GM19395 (cell line): ENCODE measurements at regions not wholly inside any gene's neighbourhood (a gene's known extent, or its start where the extent isn't known, plus 50 kb on each side); places are given as distances from the start of the nearest gene placed in this dataset.
"Not testable (repeated sequence)": the region's sequence is repeated elsewhere in the genome, so short reads cannot be mapped to it uniquely, and the experiment has no call there.

Experiments
- ATAC-seq: cut with Tn5 transposase; IDR thresholded peaks from one replicate; pipeline ENCODE4 v1.9.1; 2021; ENCODE audit warnings: mild to moderate bottlenecking, moderate library complexity; ENCODE audit not compliant: unreplicated experiment

- ATAC-seq: no peak
Measured at GRCh38 chr11:109668973-109669634, 247.1 kb downstream of the C11orf87 start.

- no peak for ATAC-seq
Measured at GRCh38 chr11:109677231-109677630, 255.2 kb downstream of the C11orf87 start.

- no peak for ATAC-seq
Measured at GRCh38 chr11:109677876-109678275, 255.9 kb downstream of the C11orf87 start.

DNA sequence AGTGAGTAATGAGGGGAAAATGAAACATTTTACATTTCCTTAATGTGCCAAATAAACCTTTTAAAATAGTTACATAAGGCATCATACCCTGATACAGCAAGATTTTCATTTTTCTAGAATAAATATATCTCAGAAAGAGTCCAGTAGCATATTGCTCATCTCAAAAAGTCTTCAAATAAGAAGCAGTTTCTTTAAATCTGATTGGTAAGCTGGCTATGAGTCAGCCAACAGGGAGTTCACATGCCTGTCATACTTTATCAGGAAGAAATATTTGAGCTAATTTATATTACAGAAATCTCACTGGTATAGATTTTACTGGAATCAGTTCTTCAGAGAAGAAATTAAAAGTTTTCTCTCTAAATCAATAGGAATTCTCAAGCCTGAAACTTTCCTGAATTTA is 258.1 kb downstream of the C11orf87 start:
- ATAC-seq: no peak

DNA sequence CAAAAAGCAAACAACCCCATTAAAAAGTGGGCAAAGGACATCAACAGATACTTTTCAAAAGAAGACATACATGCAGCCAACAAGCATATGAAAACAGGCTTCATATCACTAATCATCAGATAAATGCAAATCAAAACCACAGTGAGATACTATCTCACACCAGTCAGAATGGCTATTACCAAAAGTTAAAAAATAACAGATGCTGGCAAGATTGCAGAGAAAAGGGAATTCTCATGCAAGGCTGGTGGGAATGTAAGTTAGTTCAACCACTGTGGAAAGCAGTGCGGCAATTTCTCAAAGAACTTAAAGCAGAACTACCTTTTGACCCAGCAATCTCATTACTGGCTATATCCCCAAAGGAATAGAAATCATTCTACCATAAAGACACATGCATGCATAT is 260.8 kb downstream of the C11orf87 start:
- ATAC-seq: not testable (repeated sequence)

GRCh38 chr11:109695696-109696095 is 273.7 kb downstream of the C11orf87 start:
- ATAC-seq: no peak

DNA sequence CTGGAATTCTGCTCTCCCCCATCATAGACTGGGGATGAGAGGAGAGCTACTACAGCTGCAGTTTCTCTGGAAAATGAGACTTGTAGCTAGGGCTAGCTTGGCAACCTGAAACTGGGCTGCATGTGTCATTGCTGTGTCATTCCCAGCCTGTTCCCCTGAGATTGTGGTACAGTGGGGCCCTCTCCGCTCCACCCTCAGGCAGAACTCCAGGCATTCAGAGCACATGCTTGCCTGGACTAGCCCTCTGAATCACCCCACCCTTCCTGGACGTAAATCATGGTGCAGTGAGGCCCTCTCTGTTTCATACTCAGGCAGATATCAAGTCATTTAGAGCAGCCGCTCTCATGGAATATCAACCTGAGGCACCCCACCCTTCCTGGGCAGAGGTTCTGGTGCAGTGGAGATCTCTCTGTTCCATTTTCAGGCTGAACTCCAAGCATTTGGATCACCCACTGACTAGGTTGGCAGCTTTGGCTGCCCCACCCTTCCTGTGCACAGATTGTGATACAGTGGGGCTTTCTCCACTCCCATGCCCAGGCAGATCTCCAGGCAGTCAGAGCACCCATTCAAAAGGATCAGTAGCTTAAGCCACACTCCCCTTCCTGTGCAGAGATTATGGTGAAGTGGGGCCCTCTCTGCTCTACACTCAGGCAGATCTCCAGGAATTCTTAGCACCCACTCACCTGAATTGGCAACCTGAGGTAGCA is 274.4 kb downstream of the C11orf87 start:
- ATAC-seq: no peak

DNA sequence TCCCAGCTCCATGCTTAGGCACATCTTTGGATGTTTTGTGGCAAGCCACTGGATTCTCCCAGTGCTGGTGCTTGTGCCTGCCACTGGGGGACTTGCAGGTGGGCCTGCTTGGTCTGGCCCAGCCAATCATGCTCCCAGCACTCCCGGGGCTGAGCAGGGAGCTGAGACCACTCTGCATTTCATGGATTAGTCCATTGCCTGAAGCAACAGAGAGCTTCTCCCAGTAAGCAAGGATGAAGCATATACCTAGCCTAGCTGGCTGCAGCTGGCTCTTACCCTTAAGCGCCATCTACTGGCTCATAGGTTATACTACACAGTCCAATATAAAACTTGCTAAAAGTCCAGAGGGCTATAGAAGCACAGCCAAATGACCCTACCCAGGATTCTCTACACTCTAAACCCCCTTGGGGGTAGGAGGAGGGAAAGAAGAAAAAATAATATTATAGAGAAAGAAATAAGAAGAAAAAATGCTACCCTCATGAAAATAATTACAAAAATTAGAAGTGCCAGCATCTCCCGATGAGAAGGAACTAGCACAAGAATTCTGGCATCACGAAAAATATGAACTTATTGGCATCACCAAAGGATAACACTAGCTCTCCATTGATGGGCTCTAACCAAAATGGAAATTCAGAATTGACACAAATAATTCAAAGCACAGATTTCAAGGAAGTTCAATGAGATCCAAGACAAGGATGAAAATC is 275.3 kb downstream of the C11orf87 start:
- ATAC-seq: peak; percentile 94

GRCh38 chr11:109698237-109698636 is 276.2 kb downstream of the C11orf87 start:
- no peak for ATAC-seq

DNA sequence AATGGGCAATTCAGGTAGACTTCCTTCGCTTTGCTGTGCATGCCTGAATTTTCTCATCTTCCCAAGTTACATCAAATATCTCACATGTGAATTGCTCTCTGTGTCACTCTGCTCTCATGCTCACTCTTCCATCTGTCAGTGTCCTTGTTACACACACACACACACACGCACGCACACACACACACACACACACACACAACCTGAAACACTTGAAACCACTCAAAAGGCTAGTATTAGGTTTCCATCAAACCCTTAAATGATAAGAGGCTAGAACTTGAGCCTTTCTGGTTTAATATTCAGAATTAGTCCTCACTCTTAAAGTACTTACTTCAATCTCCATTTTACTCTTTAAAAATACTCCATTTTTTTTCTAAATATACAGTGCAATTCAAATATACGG is 282.4 kb downstream of the C11orf87 start:
- ATAC-seq: no peak

DNA sequence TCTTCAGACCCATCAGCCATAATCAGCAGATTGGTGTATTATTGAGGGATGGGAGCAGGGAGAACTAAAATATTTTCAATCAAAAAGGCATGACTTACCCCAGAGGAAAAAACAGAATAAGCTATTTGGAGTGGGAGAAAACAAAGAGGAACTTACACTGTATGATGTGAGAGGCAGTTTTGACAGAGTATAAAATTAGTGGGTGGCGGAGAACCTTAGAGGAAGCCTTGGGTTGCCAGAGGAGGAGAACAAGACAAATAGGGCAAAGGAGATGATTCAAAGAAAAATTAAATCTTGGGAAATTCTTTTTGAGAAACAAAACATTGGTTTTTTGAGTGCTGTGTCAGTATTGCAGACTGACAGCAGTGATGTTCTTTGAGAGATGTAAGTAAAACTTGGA is 285.0 kb downstream of the C11orf87 start:
- no peak for ATAC-seq

GRCh38 chr11:109707411-109707810 is 285.4 kb downstream of the C11orf87 start:
- no peak for ATAC-seq

GRCh38 chr11:109708184-109708583 is 286.2 kb downstream of the C11orf87 start:
- ATAC-seq: no peak

- ATAC-seq: not testable (repeated sequence)
Measured at GRCh38 chr11:109714444-109714843, 292.5 kb downstream of the C11orf87 start.

DNA sequence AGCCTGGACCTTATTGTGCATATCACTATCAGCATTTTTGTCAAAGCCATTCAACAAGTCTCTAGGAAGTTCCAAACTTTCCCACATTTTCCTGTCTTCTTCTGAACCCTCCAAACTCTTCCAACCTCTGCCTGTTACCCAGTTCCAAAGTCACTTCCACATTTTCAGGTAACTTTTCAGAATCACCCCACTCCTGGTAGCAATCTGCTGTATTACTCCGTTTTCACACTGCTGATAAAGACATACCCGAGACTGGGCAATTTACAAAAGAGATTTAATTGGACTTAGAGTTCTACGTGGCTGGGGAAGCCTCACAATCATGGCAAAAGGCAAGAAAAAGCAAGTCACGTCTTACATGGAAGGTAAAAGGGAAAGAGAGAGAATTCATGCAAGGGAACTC is 293.4 kb downstream of the C11orf87 start:
- ATAC-seq: not testable (repeated sequence)

- ATAC-seq: no peak
Measured at GRCh38 chr11:109726061-109726460, 304.1 kb downstream of the C11orf87 start.

GRCh38 chr11:109728056-109728455 is 306.1 kb downstream of the C11orf87 start:
- ATAC-seq: no peak

GRCh38 chr11:109729761-109730160 is 307.8 kb downstream of the C11orf87 start:
- no peak for ATAC-seq

DNA sequence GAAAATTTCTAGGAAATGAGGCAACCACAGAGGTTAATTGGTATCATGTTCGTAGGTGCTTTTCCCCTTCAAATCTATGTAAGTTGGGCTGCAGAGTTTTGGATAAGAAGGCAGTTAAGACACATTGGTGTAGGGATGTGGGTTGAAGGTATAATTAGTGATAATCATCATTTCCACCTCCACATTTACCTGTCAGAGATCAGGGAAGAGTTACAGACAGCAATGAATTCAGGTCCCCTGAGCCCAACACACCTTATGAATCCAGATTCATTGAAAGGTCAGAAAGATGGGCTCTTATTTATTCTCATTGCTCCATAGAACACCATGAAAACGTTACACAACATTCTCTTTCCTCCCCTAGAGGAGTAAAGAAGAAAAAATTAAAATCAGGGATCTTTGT is 308.7 kb downstream of the C11orf87 start:
- ATAC-seq: no peak

DNA sequence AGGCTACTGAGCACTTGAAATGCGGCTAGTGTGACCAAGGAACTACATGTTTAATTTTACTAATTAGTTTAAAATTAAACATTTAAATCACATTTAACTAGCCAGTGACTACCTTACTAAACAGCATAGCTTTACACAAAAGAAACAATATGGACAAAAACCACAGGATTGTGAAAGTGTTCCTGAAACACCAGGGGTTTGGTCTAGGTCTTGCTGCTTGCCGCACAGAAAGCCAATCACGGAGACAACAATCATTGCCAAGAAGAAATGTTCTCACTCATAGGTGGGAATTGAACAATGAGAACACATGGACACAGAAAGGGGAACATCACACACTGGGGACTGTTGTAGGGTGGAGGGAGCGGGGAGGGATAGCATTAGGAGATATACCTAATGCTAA is 309.5 kb downstream of the C11orf87 start:
- ATAC-seq: no peak

DNA sequence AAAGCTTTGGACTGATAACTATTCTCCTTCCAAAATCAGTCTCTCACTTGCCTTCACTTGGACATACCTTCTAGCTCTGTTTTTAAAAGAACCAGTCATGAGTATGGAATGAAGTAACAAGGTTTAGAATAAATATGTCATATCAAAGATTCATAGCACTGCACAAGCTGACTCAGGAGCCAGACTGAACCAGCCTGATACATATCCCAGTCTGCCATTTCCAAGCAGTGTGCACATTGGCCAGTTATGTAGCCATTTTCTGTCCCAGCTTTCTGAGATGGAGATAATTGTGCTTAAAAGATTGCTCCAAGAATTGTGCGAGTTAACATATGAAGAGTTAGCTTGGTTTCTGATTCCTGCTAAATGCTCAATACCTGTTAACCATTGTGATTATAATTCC is 311.3 kb downstream of the C11orf87 start:
- ATAC-seq: no peak

DNA sequence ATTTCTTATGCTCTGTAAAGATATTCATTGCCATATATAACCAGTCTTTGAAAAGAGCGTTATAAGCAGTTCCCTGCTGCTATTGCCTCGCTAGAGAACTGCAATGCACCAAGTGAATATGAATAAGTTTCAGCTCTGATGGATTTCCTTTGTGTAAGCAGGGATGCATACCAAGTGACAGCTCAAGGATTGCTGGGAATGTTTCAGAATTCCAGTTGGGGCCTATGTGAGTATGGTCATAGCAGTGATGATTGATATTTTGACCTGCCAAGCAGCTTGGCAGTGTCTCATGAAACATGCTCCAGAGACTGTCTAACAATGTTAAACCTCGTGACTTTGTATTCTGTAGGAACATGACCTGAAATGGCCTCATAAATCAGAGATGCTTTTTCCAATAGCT is 312.6 kb downstream of the C11orf87 start:
- no peak for ATAC-seq
